ENCODE measurements at regions not wholly inside any gene's neighbourhood (a gene's known extent, or its start where the extent isn't known, plus 50 kb on each side); places are given as distances from the start of the nearest gene placed in this dataset.

DNA sequence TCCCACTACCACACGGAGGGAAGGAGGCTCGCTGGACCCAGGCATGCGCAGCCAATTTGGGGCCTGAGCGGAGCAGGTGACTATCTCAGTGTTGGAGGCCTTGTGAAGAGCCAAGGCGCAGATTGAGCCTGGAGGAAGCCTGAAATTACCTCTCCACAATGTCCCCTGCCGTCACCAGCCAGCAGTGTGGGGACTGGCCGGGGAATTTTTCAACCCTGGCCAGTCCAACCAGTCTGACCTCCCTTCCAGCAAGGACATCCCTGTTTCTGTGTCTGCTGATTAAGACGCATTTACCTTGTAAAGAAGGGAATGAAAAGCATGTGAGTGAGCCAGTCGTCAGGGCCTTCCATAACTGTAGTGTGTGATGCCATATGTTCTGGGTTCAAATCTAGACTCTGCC is 198.1 kb upstream of the IRX3 start:
- no peak for DNase-seq (ENCODE audit: low read depth, low spot score)

DNA sequence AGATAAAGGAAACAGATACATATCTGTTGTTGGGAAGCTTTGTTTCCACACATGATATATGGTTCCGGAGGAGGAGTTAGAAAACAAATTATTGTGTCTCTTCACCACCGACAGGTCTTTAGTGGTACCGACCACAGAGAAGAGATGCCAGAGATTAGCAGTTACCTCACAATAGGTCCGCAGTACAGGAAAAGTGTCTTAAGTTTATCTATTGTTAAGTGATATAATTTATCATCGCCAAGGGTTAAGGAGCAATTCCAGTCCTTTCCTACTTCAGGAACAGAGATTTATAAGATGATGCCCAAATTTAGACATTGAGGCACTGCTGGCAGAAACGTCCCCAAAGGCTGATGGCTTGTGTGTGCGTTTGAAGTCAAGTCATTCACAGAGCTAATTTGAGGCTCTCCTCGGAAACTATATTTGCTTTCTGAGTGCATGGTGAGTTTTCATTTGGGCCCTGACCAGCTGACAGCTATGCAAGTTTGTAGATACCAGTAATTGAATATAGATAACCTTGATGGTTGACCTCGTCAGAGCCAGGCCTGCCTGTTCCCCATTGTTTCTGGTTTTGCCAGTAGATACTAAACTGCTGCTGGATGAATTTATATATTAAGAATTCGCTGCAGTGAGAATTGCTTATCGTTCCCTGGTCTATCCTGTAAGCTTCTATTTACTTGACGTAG is 196.4 kb upstream of the IRX3 start:
- DNase-seq (ENCODE audit: low read depth, low spot score): no peak

DNA sequence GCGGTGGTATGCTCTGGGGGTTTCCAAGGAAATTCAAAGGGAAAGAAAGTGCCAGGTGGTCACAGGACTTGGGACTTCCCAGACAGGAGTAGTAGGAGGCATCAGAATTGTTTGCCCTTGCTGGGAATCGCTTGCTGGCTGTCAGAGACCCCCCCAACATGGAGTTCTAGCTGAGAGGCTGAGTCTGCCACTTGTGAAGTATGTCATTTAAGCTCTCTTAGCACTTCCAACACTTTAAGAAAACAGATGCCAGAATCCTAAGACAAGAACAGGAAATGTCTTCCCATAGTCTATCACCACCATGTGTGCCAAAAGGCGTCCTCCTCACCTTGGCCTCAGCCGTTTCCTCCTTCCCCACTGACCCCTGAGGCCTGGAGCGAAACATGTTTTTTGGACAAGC is 193.8 kb upstream of the IRX3 start:
- no peak for DNase-seq (ENCODE audit: low read depth, low spot score)

DNA sequence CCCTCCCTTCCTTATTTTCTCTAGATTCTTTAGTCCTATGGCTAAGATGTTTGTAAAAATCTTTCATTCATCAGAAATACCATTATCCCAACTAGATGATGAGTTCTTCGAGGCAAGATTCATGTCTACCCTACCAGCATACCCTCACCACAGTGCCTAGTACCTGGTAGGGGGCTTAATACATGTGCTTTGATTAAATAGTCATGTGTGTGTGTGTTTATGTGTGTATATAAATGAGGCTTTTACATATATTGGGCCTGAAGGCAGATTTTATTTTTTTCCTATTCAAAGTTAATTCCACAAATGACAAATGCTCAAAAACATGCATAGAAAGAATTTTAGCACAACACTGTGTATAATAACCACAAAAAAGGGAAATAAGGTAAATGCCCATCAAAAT is 193.0 kb upstream of the IRX3 start:
- no peak for DNase-seq (ENCODE audit: low read depth, low spot score)

DNA sequence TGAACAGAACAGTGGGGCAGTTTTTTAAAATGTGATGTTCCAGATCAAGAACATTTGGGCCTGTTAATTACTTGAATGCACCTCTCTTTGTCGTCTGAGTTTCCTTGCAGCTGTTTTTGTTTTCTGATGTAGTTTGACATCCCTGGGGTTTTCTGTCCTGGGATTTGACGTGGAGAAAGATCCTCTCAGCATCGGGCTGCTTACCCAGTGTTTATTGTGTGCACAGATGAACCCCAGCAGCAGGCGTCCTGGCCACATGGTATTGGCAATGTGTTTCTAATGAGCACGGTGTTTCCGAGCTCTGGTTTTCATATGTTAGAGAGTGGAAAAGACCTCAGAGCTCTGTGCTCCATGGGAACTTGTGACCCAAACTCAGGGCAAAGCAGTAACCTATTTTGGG is 191.1 kb upstream of the IRX3 start:
- DNase-seq (ENCODE audit: low read depth, low spot score): no peak

DNA sequence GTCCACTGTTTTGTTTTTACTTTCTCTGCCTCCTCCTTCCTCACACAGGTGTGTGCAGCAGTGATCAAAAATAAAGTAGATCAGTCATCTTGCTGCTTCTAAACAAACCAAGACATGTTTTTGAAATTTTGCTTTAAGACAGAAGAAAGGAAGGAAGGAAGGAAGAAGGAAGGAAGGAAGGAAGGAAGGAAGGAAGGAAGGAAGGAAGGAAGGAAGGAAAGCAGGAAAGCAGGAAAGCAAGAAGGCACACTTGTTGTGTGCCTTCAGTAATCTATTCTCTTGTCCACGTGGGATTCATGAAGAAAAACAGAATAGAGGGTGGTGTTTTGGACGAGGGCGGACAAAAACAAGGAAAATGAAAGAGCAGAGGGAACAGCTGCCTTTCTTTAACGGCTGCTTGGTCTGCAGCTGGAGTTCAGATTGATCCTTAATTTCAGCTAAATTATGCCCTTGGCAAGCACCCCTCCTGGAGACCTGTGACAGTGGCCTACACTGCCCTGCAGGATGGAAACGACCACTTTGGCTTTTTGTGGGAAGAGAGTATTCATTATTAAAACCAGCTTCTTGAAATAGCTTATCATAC is 188.5 kb upstream of the IRX3 start:
- DNase-seq (ENCODE audit: low read depth, low spot score): no peak

DNA sequence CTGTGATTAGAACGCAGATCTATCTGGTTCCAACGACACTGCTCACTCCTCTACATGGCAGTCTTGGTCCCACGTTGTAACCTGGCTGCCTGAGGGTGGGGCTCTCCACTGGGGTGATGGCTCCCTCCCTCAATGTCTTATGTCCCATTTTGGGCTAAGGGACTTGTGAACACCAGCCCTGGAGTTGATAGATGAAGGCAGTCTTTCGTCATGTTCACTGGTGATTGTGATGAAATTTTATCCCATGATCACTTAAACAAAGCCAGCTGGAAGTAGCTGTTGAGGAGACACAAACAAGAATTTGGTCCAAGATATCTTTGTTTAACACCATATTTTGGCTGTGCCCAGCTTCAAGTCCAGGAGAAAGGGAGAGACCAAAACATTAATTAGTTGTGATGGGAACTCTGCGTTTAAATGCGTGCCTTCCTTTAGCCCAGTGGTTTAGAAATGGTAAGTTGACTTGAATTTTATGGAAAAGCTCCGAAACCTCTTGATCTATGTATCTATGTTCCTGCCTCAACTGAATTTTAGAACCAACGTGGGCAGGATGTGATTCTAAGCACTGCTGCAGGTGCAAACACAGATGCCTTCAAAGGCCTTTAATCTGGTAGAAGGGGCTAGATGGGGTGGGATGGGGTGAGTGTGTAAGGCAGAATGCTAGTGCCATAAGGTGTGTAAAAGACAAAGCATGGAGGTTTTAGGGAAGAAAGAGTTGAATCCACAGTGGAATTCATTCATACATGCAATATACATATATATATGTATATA is 186.8 kb upstream of the IRX3 start:
- DNase-seq (ENCODE audit: low read depth, low spot score): no peak

DNA sequence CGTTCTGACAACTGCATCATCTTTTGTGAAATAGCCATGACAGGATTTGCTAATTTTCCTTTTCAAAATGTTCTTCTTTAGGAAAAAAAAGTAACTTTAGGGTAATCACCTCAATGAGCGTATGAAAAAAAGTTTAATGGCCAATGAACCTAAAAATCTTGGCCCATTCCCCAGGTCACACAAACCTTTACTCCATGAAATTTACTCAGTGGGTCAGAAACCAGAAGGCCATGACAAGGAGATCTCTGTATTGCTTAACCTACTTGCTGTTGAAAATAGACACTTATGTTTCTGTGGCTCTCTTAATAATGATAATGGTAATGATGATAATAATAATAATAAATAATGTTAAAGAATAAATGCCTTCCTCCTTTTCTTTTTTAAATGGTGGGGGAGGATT is 180.8 kb upstream of the IRX3 start:
- DNase-seq (ENCODE audit: low read depth, low spot score): no peak

DNA sequence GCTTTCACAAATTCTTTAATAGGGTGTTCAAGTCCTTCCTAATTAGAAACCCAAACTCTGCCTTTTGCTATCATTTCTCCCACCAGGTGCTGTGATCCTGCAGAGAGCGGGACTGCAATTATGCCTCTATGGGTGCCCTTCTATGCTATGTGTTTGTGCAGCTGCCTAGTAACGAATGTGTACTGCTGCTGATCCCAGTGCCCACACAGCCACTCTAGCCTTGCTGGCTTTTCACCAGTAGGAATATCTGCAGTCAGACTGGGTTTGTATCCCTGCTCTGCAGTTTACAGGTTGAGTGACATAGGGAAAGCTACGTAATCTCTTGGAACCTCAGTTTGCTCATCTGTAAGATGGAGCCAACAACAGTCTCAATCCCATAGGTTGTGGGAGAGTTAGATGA is 179.6 kb upstream of the IRX3 start:
- DNase-seq (ENCODE audit: low read depth, low spot score): no peak

DNA sequence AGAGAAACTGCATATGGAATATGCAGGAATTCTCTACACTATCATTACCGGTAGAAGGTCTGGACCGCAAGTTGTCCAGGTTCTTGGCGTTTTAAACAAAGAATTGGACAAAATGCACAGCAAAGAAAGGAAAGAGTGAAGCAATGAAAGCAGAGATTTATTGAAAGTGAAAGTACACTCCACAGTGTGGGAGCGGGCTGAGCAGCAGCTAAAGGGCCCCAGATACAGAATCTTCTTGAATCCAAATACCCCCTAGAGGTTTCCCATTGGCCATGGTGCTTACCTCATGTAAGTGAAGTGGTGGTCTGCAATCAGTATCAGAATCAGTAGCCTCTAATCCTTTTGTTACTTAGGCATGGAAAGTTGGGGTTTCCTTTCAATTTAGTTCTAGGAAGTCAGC is 178.5 kb upstream of the IRX3 start:
- no peak for DNase-seq (ENCODE audit: low read depth, low spot score)

DNA sequence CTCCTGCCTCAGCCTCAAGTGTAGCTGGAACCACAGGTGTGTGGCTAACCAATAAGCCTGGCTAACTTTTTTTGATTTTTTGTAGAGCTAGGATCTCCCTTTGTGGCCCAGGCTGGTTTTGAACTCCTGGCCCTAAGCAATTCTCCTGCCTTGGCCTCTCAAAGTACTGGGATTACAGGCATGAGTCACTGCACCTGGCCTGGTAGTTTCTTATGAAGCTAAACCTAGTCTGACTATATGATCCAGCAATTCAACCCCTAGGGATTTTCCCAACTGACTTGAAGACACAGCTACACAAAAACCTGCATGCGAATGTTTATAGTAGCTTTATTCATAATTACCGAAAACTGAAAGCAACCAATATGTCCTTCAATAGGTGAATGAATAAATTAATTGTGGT is 176.2 kb upstream of the IRX3 start:
- no peak for DNase-seq (ENCODE audit: low read depth, low spot score)

DNA sequence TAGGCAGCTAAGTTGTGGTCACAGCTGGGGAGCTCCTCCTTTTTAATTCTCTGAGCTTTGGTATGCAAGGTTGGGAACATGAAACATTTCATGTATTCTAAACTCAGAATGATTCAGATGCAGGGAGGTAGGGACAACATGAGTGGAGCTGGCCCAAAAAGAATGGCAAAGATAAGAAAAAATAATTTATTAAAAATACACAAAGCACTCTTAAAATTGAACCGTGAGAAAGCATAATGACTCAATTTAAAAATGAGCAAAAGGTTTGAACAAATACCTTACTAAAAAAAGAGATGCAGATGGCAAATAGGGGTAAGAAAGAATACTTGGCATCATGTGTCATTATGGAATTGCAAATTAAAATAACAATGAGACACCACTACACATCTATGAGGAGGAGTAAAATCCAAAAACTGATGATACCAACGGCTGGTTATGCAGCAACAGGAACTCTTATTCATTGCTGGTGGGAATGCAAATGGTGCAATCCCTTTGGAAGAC is 175.6 kb upstream of the IRX3 start:
- DNase-seq (ENCODE audit: low read depth, low spot score): no peak

DNA sequence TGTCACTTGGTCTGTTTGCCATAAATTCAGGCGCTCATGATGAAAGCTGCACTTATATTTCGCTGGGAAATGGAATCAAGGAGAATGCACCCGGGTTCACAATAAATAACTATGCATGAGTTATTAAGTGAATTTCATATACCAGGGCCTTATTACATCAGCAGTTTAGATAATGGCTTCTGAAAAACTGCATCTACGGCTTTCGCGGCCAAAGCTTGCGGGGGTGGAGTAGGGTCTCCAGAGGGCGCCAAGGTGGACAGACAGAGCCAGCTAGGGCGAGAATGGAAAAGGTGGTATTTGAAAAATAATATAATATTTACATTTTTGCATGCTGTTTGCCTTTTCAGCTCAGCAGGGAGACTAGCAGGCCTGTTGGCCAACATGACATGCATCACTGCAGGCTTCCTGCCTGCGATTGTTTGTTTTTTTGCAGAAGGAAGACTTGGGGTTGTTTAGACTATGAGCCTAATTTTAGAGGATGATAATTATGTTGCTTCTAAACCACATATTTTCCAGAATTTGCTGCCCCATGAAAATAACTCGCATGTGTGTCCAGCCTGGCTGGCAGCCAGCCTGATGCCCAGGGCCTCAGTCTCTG is 173.8 kb upstream of the IRX3 start:
- DNase-seq (ENCODE audit: low read depth, low spot score): no peak

DNA sequence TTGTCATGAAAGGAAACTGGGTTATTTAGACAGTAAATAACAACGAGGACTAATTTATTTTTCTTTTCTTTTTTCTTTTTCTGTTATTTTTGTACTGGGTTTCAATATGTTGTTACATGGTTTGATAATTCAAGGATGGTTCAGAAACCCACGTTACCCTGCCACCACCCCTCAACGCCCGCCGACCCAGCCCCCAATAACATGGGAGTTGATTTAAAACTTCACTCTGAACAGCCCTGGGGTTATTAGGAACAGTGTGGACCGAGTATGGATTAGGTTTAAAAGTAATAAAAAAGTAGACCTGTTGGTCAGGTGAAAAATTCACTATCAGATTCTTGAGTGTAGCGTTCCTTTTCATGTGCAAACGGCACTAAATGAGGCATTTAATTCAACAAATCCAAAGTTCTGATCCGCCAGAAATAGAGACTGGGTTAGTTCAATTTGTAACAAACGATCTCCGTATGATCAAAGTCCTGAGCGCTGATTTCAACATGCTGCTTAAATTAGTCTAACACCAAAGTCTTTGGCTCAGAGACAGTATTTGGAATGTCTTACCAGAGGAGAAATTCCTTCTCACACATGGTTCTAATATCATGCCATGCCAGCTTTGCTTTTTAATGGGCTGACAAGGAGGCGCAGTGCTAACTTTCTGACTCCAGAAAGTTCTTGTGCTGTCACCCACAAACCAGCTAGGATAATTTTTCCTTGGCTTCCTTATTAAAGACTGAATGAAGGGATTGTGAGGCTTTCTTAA is 173.1 kb upstream of the IRX3 start:
- no peak for DNase-seq (ENCODE audit: low read depth, low spot score)

DNA sequence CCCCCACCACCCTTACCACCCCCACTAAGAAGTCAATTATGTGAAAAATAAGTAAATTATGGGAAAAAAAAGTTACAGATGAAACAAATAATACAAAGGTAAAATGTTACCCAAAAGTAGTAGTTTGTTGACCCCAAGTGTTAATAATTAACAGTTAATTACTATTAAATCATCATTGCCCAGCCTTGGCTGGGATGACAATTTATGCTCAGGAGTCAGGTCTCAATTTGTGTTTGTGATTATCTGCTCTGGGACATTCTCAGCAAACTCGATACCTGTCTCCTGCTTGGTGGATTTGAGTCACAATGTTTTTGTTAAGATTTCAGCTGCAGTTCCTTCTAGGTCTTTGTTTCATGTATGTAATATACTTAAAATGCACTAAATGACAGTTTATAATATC is 172.3 kb upstream of the IRX3 start:
- no peak for DNase-seq (ENCODE audit: low read depth, low spot score)

DNA sequence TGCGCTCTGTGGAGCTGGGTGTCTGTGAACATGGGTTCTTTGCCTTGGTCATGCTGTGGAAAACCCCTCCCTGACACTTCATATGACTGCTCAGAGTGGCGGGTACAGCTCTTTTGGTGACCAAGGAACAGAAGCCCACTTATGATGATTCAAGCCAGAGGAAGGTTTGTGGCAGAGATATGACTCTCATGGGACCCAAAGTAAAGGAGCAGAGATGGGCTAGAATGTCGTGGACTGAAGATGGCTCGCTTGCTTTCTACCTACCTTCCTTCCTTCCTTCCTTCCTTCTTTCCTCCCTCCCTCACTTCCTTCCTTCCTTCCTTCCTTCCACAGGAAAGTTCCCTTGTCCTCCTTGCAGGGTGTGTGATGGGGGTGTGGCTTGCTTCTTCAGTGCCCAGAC is 169.7 kb upstream of the IRX3 start:
- no peak for DNase-seq (ENCODE audit: low read depth, low spot score)

DNA sequence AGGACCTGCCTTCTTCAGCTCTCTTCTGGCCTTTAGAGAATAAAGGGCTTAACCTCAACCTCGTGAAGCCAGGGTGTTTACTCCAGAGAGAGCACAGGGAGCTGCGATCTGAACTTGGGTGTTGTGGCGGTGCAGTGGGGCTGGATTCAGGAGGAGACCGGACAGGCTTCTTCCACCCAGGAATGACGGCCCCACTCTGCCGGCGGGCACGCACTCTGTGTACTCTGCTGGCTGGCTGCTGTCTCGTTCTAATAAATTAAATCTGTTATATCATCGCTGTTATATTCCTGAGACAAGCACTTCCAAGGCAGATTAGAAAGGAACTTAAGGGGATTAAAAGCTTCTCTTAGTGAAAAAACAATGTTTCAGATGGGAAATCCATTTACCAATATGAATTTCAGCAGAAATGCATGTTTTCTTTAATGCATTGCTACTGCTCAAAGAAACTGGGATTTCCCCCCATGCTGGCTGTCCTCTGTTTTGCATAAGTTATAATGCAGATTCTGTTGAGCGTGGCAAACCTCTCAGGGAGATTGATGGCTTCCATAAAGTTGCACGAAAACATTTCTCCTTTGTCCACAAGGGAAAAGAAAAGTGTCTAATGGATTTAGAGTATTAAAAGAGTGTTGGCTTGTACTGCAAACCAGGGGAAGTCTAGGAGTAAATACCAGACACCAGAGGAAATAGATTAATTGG is 168.6 kb upstream of the IRX3 start:
- DNase-seq (ENCODE audit: low read depth, low spot score): no peak

DNA sequence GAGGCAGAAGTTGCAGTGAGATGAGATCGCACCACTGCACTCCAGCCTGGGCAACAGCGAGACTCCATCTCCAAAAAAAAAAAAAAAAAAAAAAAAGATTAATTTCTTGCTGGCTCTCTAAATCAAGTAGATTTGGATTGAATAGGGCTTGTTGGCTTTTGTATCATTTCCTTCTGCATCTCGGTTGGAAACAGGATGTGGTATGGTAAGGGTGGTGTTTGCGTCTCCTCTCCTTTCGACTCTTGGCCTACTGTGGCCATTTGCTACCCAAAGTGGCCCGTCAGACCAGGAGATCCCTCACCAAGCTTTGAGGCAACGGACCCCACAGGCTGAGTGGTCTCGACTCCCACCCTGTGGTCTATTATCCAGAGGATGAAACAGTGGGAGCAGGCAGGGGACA is 168.0 kb upstream of the IRX3 start:
- no peak for DNase-seq (ENCODE audit: low read depth, low spot score)

DNA sequence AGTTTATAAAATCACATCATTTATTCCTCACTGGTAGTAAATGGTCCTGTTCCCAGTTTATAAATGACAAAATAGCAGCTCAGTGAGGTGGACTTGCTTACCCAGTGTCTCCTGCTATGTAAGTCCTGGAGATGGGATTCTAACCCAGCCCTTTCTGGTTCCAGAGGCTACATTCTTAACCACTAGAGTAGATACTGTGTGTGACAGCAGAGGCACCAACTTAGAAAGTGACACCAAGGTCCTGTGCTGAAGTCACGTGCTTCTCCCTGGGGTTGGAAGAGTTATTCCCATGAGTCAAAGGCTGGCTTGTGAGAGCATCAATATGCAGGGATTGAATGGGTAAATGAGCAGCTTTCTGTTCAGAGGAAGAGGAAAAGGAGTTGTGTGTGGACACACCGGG is 167.3 kb upstream of the IRX3 start:
- DNase-seq (ENCODE audit: low read depth, low spot score): no peak

DNA sequence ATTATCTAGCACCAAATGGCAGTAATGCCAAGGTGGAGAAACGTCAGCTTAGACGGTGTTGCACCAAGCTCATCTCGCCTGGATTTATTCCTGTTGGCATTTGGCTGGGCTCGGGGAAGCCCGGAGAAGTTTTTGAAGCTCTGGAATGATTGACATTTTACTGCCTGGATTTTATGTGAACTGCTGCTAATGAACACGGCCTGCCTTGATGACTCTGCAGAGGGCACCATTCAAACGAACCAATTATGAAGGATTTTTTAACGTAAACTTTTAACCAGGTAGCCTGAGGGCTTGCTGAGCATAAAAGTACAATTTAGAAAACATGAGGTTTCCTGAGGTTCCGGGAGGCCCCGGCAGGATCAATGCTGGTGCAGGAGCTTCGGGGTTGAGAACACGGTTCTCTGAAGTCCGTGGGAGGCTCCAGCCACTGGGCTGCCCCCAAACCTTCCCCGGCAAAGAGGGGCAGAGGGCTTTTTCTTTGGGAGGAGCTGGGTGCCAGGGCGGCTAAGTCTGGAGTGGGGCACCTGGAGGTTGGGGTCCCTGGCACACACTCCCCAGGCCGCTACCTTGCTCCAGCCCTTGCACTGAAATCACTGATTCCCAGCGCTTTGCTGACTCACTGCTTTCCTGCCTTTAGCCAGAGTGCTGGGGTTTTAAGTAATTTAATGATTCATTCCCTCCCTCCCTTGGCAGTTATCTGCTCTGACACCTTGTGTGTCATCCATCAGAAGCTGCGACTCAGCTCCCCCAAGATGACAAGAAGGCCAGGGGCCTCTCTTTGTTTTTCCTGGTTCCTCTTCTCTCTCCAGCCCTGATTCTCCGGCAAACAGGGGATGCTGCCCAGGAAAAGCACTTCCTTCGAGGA is 161.2 kb upstream of the IRX3 start:
- DNase-seq (ENCODE audit: low read depth, low spot score): no peak
